ENCODE measurements at regions not wholly inside any gene's neighbourhood (a gene's known extent, or its start where the extent isn't known, plus 50 kb on each side); places are given as distances from the start of the nearest gene placed in this dataset.

GRCh38 chr2:58922245-58922644, 681.1 kb upstream of the FANCL start:
- TF ChIP-seq CTCF (IDR thresholded peaks at IDR 0.05) (no peak), POLR2A (IDR thresholded peaks at IDR 0.05) (no peak), POLR2AphosphoS5 (IDR thresholded peaks at IDR 0.05) (no peak)
